Renal cortex interstitium (tissue), 11 donors: ENCODE measurements at regions not wholly inside any gene's neighbourhood (a gene's known extent, or its start where the extent isn't known, plus 50 kb on each side); places are given as distances from the start of the nearest gene placed in this dataset.
A peak's percentile ranks its signal among the peaks of the same experiment; 100 is the strongest.

Source experiments
- DNase-seq, 11 donors: peaks; one replicate each; pipeline ENCODE4 v3.0.0-alpha.2; 2013; ENCODE audit warnings: low read depth in 9 of 11, low spot score in 4 of 11; ENCODE audit errors: extremely low read depth in 1 of 11

- no peak for DNase-seq
Observed at GRCh38 chr9:85283421-85283820, 458.3 kb downstream of the AGTPBP1 start.

GRCh38 chr9:85278769-85279168, 463.0 kb downstream of the AGTPBP1 start:
- no peak for DNase-seq

- DNase-seq, result peak in 2 of 11 donors; percentile 34 to 46
Observed at GRCh38 chr9:85276741-85277140, 465.0 kb downstream of the AGTPBP1 start.

- DNase-seq, result no peak
Observed at GRCh38 chr9:85269811-85270210, 471.9 kb downstream of the AGTPBP1 start.

- DNase-seq, result peak in 6 of 11 donors; percentile 29 to 65 (median 52)
Observed at GRCh38 chr9:85268131-85268530, 473.6 kb downstream of the AGTPBP1 start.

GRCh38 chr9:85264695-85265094, 477.1 kb downstream of the AGTPBP1 start:
- DNase-seq, result no peak

- DNase-seq, result no peak
Observed at GRCh38 chr9:85263288-85263687, 478.5 kb downstream of the AGTPBP1 start.

GRCh38 chr9:85262333-85262732, 479.4 kb downstream of the AGTPBP1 start:
- DNase-seq, result no peak

DNA sequence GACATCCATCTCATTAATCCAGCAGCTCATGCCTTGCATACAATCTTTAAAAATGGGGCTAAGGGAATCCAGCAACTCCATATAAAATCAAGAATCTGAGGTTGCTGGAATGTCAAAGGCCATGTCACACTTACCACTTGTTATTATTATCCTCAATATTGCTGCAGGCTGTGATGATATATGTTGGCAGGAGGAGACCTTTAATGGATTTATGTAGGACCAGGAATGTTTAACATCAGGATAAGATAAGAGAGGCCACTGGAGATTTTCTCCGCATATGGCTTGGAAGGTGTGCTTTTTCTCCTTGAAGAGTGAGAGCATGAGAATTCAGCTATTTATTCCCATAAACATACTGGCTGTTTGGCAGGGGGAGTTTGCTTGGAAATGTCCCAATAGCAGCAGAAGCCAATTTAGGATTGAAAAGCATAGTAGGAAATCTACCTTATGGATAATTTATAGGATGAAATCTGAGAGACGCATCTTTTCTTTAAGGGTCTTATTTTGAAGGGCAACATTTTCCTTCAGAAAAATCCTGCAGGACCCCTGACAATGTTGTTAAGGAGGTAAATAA, 481.4 kb downstream of the AGTPBP1 start:
- DNase-seq, result no peak

- DNase-seq, result peak in 8 of 11 donors; percentile 61 to 81 (median 66)
Observed at GRCh38 chr9:85258823-85259370, 482.9 kb downstream of the AGTPBP1 start.

DNA sequence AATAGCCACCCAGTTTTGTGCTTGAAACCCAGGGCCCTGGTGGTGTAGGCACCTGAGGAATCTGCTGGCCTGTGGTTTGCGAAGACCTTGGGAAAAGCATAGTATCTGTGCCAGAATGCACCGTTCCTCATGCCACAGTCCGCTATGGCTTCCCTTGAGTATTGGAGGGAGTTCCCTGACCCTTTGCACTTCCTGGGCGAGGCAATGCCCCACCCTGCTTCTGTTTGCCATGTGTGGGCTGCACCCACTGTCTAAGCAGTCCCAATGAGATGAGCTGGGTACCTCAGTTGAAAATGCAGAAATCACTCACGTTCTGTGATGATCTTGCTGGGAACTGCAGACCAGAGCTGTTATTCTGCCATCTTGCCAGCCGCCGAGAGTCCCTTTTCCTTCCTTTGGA, 483.5 kb downstream of the AGTPBP1 start:
- DNase-seq, result no peak

GRCh38 chr9:85249313-85249621, 492.5 kb downstream of the AGTPBP1 start:
- no peak for DNase-seq

DNA sequence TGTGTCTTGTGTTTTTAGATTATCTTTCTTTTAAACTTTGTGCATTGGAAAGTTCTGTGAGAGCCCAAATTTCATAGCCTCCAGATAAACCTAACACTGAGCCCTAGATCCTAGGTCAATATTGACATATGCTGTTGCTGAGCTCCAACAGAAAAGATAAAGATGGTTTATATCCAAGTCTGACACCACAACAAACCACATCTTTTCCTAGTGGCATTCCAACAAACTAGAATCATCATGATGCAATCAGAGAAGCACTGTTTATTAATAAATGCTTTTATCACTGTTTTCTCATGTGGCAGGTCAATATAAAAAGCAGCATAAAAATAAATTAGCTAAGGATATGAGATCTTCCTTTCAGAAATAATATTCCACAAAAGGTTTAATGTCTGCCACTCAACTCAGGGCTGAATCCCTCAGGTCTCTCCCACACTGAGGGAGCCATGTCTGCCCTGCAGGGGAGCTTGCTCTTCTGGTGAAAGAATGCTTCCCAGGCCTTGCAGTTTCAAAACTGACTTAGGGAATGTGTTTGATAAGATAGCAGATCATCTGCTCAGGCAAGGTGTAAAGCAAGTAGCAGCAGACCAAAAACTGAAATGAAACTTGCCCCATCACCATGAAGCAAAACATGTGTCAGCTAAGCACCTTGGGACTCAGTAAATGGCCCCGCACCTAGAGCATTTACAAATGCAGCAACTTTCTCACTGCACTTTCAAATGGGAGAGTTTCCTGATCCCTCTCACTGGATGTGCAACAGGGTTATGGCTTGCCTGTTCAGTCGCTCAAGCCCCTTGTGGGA, 493.0 kb downstream of the AGTPBP1 start:
- DNase-seq, result no peak

GRCh38 chr9:85246541-85246940, 495.2 kb downstream of the AGTPBP1 start:
- DNase-seq, result no peak

- no peak for DNase-seq
Observed at GRCh38 chr9:85244856-85245255, 496.9 kb downstream of the AGTPBP1 start.

GRCh38 chr9:85243977-85244376, 497.8 kb downstream of the AGTPBP1 start:
- peak in 6 of 11 donors; percentile 47 to 65 (median 56) for DNase-seq

DNA sequence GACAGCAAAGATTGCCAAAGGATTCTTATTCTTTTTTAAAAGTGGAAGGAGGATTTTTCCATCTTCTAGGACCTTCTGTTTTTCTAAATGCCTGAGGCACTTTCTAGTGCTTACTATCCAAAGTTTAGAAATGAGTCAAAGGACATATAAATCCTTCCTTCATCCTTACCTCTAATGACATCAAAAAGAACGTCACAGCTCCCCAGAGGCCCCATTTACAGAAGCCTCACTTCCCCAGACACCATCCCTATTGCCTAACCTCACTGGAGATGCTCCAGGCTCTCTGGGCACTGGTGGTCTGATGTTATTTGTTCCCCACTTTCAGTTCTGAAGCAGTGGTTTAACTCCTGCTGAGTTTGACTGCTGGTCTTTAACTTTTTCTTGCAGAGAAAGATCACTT, 504.3 kb downstream of the AGTPBP1 start:
- no peak for DNase-seq

GRCh38 chr9:85230081-85230480, 511.7 kb downstream of the AGTPBP1 start:
- no peak for DNase-seq

- DNase-seq, result no peak
Observed at GRCh38 chr9:85228111-85228855, 513.5 kb downstream of the AGTPBP1 start.

DNA sequence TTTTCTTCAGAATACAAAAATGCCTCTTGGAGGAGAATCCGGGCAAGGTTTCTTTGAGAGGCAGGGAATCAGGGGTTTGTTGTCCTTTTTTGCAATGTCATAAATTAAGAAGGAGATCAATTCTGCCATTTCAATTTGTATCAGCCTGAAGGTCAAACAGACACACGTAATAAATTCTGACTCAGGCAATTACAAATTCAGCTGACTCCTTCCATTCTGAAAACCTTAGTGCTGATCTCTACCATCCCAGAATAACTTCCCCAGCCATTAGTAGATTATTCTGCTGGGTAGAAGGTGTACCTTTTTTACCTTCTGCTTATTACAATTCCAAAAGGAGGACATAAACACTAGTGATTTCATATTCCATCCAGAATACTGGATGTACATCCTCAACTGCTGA, 516.6 kb downstream of the AGTPBP1 start:
- DNase-seq, result no peak
